GM12878 (cell line): ENCODE measurements at regions not wholly inside any gene's neighbourhood (a gene's known extent, or its start where the extent isn't known, plus 50 kb on each side); places are given as distances from the start of the nearest gene placed in this dataset.

ENCODE experiments used
- ATAC-seq: fragments of 200-7000 bp; cut with Tn5 transposase; 3 replicates; pipeline ENCODE4 v1.9.1; 2020; ENCODE audit warnings: mild to moderate bottlenecking, moderate library complexity
- BruUV-seq: library from RNA; stranded (reverse); fragments of 400-500 nt; replicated peaks from 2 replicates; lab custom pipeline; 2021; lab: Mats Ljungman, UMichigan
- CTCF ChIA-PET: fragments of 300-600 bp; sonication (Branson Sonifier 250); formaldehyde crosslinking; extraction: SDS; loops from one replicate; lab custom pipeline; 2021; ENCODE audit warnings: inconsistent platforms; lab: Yijun Ruan, JAX
- POLR2A ChIA-PET: fragments of 350-600 bp; formaldehyde crosslinking; extraction: SDS; loops from one replicate; lab custom pipeline; 2021; ENCODE audit warnings: inconsistent platforms; lab: Charles Lee
- RAD21 ChIA-PET: fragments of 300-600 bp; sonication (Branson Sonifier 250); formaldehyde crosslinking; loops from one replicate; lab custom pipeline; 2023; ENCODE audit warnings: antibody characterized with exemption; ENCODE audit not compliant: unreplicated experiment; lab: Charles Lee
- SMC1A ChIA-PET: fragments of 300-600 bp; sonication (Branson Sonifier 250); formaldehyde crosslinking; loops from one replicate; lab custom pipeline; 2023; ENCODE audit not compliant: unreplicated experiment, uncharacterized antibody; lab: Charles Lee
- DNase-seq: peaks from one replicate; pipeline ENCODE4 v3.0.0-alpha.2; 2011; ENCODE audit warnings: low read depth, low spot score
- FAIRE-seq: peaks from 3 replicates; lab custom pipeline; 2011; peaks lifted over from hg19 to GRCh38; lab: Jason Lieb, UNC
- H2AFZ ChIP-seq: 2 replicates; pipeline ENCODE4 v1.6.0; 2011; ENCODE audit warnings: low read depth, low read length, control low read depth; ENCODE audit not compliant: control insufficient read depth
- H3K27ac ChIP-seq: 2 replicates; pipeline ENCODE4 v1.5.1; 2011; ENCODE audit warnings: control low read depth; ENCODE audit not compliant: control insufficient read depth, insufficient read depth
- H3K27me3 ChIP-seq, 2 experiments: replicated peaks in 1 of 2; 2 replicates each; pipeline versions ENCODE4 v1.6.0 to v1.6.1; 2011; ENCODE audit warnings: low read length in 1 of 2; ENCODE audit not compliant: control insufficient read depth in 2 of 2, insufficient read depth in 2 of 2
- H3K36me3 ChIP-seq, 2 experiments: 2 replicates each; pipeline ENCODE4 v1.5.1; 2011; ENCODE audit warnings: low read length in 1 of 2; ENCODE audit not compliant: control insufficient read depth in 2 of 2, insufficient read depth in 2 of 2
- H3K4me1 ChIP-seq: 2 replicates; pipeline ENCODE4 v1.6.1; 2011; ENCODE audit warnings: mild to moderate bottlenecking, low read length, moderate library complexity, mixed read lengths; ENCODE audit not compliant: control insufficient read depth, insufficient read depth
- H3K4me2 ChIP-seq: 2 replicates; pipeline ENCODE4 v1.6.0; 2011; ENCODE audit warnings: control low read depth; ENCODE audit not compliant: control insufficient read depth, insufficient read depth
- H3K4me3 ChIP-seq: fragments of 200-600 bp; sonication (generic); 2 replicates; pipeline ENCODE4 v1.5.1; 2016
- H3K79me2 ChIP-seq: 2 replicates; pipeline ENCODE4 v1.6.0; 2011; ENCODE audit warnings: low read length; ENCODE audit not compliant: control insufficient read depth, insufficient read depth
- H3K9ac ChIP-seq: 2 replicates; pipeline ENCODE4 v1.8.0; 2011; ENCODE audit warnings: low read length, control low read depth, mixed read lengths; ENCODE audit not compliant: control insufficient read depth, insufficient read depth
- H3K9me3 ChIP-seq: replicated peaks from 3 replicates; pipeline ENCODE4 v1.5.1; 2011; ENCODE audit warnings: mild to moderate bottlenecking, low read length; ENCODE audit not compliant: control insufficient read depth, insufficient read depth
- H4K20me1 ChIP-seq: 2 replicates; pipeline ENCODE4 v1.6.0; 2011; ENCODE audit not compliant: control insufficient read depth, insufficient read depth
- ATF7 ChIP-seq: fragments of 450-650 bp; IDR thresholded peaks from 2 replicates; pipeline ENCODE4 v1.6.1; 2016; ENCODE audit warnings: low read depth, mild to moderate bottlenecking
- BACH1 ChIP-seq: fragments of 450-650 bp; IDR thresholded peaks from 2 replicates; pipeline ENCODE4 v1.6.1; 2017; ENCODE audit warnings: mild to moderate bottlenecking, borderline replicate concordance
- ESRRA ChIP-seq: IDR thresholded peaks from 2 replicates; pipeline ENCODE4 v1.6.1; 2012; ENCODE audit warnings: mild to moderate bottlenecking, low read length, improper control_type of control experiment
- TCF12 ChIP-seq: IDR thresholded peaks from 2 replicates; pipeline ENCODE4 v1.6.1; 2011; ENCODE audit warnings: low read depth, mild to moderate bottlenecking, low read length
- WGBS: methylation state at CpG from one replicate; pipeline ENCODE4 v1.1.6; 2016; ENCODE audit warnings: low lambda C conversion rate; ENCODE audit not compliant: insufficient replicate concordance, insufficient coverage; ENCODE audit errors: missing lambda C conversion rate; 5-methylcytosine and 5-hydroxymethylcytosine counted together
- in situ Hi-C: fragments of 300-500 bp; cut with MboI; formaldehyde crosslinking; loops from 9 replicates; pipeline ENCODE4 v1.14.3; 2018; ENCODE audit warnings: mixed read lengths
- intact Hi-C: fragments of 100-400 bp; cut with micrococcal nuclease; formaldehyde crosslinking; loops from one replicate; pipeline ENCODE4 v1.14.2; 2022; ENCODE audit not compliant: unreplicated experiment
- TF ChIP-seq, protein P1 (sequence below): fragments of 450-650 bp; IDR thresholded peaks from 2 replicates; pipeline ENCODE4 v1.6.1; 2016; ENCODE audit warnings: mild to moderate bottlenecking, moderate library complexity, borderline replicate concordance
- TF ChIP-seq, protein P2 (sequence below): fragments of 450-650 bp; IDR thresholded peaks from 2 replicates; pipeline ENCODE4 v1.6.1; 2014; ENCODE audit warnings: mild to moderate bottlenecking
- TF ChIP-seq, protein P3 (sequence below): fragments of 450-650 bp; IDR thresholded peaks from 2 replicates; pipeline ENCODE4 v1.6.1; 2016; ENCODE audit warnings: mild to moderate bottlenecking

DNA sequence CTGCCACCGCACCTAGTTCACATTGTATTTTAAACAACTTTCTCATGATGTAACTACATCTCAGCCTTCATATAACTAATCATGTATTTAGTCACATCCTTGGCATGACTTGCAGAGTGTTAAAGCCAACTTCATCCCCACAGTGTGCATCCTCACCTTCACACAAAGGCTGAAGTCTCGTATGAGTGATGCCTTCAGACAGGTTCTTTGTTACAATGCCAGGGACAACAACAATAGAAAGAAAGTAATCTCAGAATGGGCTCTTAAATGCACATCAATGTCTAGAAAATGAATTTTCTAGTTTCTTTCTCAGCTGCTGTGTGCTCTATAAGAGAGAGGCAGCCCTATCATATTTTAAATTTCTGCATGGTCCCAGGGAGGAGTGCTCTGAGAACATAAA, 221.3 kb downstream of the DIO2 start:
- ChIA-PET CTCF (no interaction called here), RAD21 (no interaction called here), POLR2A (no interaction called here), SMC1A (no interaction called here)
- no TSS peak for BruUV-seq
- no peak for ATAC-seq
- Histone ChIP-seq H2AFZ (no peak overlapping the region), H3K36me3 (no peaks in the 10 kb centered on the region), H3K27ac (no peak overlapping the region), H3K9ac (no peak overlapping the region), H3K4me1 (no peaks in the 10 kb centered on the region), H4K20me1 (no peaks in the 10 kb centered on the region), H3K9me3 (no peaks in the 10 kb centered on the region), H3K4me3 (no peak overlapping the region), H3K27me3 (no peaks in the 10 kb centered on the region), H3K4me2 (no peak overlapping the region), H3K79me2 (no peaks in the 10 kb centered on the region)
- no peak for TF ChIP-seq TCF12
- no peak for TF ChIP-seq ATF7
- no peak for TF ChIP-seq BACH1
- TF ChIP-seq, protein P1, sequence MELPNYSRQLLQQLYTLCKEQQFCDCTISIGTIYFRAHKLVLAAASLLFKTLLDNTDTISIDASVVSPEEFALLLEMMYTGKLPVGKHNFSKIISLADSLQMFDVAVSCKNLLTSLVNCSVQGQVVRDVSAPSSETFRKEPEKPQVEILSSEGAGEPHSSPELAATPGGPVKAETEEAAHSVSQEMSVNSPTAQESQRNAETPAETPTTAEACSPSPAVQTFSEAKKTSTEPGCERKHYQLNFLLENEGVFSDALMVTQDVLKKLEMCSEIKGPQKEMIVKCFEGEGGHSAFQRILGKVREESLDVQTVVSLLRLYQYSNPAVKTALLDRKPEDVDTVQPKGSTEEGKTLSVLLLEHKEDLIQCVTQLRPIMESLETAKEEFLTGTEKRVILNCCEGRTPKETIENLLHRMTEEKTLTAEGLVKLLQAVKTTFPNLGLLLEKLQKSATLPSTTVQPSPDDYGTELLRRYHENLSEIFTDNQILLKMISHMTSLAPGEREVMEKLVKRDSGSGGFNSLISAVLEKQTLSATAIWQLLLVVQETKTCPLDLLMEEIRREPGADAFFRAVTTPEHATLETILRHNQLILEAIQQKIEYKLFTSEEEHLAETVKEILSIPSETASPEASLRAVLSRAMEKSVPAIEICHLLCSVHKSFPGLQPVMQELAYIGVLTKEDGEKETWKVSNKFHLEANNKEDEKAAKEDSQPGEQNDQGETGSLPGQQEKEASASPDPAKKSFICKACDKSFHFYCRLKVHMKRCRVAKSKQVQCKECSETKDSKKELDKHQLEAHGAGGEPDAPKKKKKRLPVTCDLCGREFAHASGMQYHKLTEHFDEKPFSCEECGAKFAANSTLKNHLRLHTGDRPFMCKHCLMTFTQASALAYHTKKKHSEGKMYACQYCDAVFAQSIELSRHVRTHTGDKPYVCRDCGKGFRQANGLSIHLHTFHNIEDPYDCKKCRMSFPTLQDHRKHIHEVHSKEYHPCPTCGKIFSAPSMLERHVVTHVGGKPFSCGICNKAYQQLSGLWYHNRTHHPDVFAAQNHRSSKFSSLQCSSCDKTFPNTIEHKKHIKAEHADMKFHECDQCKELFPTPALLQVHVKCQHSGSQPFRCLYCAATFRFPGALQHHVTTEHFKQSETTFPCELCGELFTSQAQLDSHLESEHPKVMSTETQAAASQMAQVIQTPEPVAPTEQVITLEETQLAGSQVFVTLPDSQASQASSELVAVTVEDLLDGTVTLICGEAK: no peak
- TF ChIP-seq, protein P2, sequence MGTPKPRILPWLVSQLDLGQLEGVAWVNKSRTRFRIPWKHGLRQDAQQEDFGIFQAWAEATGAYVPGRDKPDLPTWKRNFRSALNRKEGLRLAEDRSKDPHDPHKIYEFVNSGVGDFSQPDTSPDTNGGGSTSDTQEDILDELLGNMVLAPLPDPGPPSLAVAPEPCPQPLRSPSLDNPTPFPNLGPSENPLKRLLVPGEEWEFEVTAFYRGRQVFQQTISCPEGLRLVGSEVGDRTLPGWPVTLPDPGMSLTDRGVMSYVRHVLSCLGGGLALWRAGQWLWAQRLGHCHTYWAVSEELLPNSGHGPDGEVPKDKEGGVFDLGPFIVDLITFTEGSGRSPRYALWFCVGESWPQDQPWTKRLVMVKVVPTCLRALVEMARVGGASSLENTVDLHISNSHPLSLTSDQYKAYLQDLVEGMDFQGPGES: no peak
- TF ChIP-seq, protein P3, sequence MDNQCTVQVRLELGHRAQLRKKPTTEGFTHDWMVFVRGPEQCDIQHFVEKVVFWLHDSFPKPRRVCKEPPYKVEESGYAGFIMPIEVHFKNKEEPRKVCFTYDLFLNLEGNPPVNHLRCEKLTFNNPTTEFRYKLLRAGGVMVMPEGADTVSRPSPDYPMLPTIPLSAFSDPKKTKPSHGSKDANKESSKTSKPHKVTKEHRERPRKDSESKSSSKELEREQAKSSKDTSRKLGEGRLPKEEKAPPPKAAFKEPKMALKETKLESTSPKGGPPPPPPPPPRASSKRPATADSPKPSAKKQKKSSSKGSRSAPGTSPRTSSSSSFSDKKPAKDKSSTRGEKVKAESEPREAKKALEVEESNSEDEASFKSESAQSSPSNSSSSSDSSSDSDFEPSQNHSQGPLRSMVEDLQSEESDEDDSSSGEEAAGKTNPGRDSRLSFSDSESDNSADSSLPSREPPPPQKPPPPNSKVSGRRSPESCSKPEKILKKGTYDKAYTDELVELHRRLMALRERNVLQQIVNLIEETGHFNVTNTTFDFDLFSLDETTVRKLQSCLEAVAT: no peak
- TF ChIP-seq ESRRA: no peak
- in situ Hi-C loops: no loop called here
- DNase-seq: no peak
- no peak for FAIRE-seq
- intact Hi-C loops: no loop called here
- WGBS: 11% methylated on average over 2 of the region's 2 CpGs
